GM15510 (cell line): ENCODE measurements at regions not wholly inside any gene's neighbourhood (a gene's known extent, or its start where the extent isn't known, plus 50 kb on each side); places are given as distances from the start of the nearest gene placed in this dataset.

Experiments used
- POLR2A ChIP-seq: IDR thresholded peaks from 3 replicates; pipeline ENCODE4 v1.6.1; 2011; ENCODE audit warnings: borderline replicate concordance; ENCODE audit not compliant: insufficient read length; ENCODE audit errors: extremely low read depth

DNA sequence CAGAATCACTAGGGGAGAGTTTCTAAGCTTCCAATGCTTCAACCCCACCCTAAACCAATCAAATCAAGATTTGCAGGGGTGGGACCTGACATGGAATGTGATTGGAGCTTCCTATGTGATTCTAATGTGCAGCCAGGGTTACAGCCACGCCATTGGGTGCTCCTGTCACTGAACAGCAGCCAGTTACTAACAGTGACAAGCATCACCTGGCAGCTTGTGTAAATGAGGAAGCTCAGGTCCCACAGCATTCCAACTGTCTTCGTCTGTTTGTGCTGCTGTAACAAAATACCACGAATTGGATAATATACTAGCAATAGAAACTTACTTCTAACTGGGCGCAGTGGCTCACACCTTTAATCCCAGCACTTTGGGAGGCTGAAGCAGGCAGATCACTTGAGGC lies 294.9 kb downstream of the SHQ1 start:
- TF ChIP-seq POLR2A, result no peak

DNA sequence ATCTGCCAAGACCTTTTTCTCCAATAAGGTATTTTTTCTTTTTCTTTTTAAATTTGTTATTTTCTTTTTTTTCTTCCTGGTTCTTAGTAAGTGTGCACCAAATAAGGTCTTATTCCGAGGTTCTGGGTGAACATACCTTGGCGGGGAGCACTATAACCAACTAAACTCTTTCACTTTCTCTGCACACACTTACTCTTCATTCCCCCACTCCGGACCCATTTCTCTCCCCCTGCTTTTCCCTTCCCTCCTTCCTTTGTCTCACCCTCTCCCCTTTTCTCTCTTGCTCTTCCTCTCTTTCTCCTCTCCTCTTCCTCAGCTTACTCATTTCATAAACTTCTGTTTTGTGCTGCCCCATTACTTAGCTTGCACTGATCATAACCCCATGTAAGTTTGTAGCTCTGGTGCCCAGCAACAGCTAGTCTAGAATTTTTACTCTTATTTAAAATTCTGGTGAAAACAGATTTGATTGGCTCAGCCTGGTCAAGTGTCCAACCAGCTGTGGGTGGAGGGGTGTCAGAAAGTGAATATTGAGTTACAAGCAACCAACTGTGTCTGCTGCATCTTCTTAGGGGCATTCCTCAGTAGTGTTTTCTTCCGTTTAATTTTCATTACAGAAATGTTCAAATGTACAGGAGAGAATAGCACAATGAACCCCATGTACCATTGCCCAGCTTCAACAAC lies 297.5 kb downstream of the SHQ1 start:
- TF ChIP-seq POLR2A, result no peak

DNA sequence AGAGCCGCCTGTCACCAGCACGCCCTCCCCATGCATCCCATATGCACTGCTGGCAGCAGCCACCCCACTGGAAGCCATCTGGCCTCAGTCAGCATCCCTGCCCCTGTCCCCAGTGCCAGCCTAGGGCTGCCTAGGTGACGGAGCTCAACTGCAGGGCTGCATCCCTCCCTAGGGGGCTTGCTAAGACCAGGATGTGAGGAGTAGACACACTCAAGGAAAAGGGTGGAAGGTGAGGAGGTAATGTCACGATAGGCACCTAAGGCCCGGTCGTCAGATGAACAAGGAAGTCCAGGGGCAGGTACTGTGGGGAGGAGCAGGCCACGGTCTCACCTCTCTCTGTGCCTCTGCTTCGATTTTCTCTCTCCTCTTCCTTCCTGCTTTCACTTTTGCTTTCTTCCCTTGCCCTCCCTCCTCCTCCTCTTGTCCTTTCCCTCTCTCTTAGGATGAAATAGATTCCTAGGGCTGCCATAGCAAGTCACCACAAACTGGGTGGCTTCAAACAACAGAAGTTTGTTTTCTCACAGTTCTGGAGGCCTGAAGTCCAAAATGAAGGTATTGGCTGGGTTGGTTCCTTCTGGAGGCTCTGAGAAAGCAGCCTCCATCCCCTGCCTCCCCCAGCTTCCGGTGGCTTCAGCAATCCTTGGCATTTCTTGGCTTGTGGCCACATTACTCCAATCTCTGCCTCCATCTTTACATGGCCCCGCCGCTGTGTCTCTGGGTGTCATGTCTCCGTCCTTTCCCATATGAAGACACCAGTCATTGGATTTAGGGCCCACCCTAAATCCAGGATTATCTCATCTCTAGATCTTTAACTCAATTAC lies 298.3 kb downstream of the SHQ1 start:
- TF ChIP-seq POLR2A, result no peak

DNA sequence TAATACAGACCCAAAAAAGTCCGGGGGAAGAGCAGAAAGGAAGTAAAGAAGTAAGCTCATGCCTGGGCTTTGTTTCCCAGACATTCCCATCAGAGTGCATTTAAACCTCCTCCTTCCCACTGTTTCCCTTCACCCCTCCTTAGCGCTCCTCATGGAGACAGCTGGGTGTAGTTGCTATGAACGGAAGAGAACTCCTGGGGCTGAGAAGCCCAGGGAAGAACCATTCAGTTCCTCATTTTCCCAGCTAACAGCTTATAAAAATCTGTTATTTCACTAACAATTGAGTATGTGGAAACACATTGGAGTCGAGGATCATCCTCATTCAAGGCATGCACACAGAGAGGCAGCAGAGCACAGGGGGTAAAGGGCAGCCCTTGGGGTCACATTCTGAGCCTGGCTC lies 299.3 kb downstream of the SHQ1 start:
- TF ChIP-seq POLR2A, result no peak

DNA sequence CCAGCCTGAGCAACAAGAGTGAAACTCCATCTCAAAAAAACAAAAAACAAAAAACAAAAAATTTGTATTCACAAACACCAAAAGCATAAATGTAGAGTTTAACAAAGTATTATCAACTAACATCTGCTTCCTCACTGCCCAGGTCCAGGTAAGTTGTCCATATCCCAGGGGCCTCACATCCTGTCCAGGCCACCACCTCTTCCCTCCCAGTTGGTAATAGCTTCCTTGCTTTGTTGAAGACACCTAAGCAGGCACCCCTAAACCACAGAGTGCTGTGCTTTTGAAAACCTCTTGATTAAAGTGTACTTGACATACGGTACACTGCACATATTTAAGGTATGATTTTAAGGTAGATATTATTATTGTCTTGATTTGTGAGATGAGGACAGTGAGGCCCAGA lies 299.8 kb downstream of the SHQ1 start:
- no peak for TF ChIP-seq POLR2A

DNA sequence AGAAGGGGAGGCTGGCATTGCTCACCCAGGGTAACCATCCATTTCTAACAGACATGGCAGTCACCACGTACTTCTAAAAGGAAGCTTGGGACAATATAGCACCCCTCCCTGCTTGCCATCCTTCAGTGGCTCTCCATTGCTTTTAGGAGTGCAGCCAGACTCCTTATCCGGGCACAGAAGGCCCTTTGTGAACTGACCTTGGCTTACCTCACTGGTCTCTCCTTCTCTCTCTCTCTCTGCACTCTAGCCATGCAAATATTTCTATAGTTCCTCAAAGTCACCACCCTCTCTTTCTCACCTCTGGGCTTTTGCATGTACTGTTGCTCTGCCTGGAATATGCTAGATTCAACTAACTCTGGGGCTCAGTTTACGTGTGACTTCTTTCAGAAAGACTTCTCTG lies 301.1 kb downstream of the SHQ1 start:
- TF ChIP-seq POLR2A, result no peak

DNA sequence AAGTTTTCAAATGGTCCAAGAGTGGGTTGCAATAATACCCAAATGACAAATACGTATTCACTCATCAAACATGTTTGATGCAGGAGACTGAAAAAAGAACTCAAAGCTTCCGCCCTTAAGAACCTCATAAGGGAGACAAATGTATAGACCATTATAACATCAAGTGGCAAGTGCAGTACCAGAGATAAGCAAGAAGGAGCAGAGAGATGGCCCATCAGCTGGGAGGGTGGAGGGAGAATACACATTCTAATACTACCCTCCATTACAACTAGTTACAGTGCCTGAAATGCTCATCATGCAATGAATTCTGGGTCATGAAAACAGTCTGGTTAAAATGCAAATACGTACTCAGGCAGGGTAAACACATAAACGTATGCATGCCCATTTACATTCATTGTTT lies 304.0 kb downstream of the SHQ1 start:
- TF ChIP-seq POLR2A, result no peak

DNA sequence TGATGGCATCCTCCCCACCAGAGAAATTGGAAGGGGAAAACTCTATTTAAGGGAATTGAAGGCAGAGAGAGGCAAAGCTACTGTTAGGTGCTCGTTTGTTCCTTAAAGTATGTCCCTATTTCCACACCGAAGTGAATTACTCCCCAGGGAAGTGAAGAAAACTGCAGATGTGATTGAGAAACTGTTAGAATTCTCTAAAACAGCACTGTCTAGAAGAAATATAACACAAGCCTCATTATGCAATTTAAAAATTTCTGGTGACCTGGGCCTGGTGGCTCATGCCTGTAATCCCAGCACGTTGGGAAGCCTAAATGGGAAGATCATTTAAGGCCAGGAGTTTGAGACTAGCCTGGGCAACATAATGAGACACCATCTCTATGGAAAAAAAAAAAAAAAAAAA lies 305.0 kb downstream of the SHQ1 start:
- TF ChIP-seq POLR2A, result no peak

DNA sequence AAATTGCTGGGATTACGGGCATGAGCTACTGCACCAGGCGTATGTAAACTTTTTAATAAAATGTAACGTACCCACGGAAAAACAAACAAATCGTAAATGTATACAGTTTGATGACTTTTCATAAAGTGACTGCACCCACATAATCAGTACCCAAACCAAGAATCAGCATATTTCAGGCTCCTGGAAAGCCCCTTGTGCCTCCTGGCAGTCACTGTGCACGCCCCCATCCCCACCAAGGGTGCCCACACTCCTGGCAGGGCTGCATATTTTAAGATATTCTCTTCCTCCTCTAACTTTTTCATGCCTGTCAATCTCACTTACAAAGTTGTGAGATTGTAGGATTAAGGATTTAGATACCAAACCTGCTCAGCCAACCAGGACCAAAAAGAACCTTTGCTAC lies 305.5 kb downstream of the SHQ1 start:
- no peak for TF ChIP-seq POLR2A

DNA sequence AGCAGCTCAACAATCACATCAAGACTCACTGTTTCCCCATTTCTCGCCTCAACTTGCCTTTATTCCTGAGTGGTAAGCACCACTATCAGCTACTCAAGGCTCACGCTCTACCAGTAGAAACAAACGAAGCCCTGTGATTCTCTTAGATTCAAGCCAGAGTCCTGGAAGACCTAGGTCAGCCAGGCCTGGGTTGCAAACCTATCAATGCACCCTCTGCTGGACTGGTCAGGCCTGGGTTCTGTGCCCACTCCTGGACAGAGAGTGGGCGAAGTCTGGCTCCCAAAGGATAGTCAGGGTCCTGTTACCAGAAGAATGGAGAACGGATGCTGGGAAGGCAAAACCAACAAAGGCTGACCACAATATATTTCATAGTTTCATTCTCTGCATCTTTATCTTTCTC lies 308.4 kb downstream of the SHQ1 start:
- TF ChIP-seq POLR2A, result no peak

DNA sequence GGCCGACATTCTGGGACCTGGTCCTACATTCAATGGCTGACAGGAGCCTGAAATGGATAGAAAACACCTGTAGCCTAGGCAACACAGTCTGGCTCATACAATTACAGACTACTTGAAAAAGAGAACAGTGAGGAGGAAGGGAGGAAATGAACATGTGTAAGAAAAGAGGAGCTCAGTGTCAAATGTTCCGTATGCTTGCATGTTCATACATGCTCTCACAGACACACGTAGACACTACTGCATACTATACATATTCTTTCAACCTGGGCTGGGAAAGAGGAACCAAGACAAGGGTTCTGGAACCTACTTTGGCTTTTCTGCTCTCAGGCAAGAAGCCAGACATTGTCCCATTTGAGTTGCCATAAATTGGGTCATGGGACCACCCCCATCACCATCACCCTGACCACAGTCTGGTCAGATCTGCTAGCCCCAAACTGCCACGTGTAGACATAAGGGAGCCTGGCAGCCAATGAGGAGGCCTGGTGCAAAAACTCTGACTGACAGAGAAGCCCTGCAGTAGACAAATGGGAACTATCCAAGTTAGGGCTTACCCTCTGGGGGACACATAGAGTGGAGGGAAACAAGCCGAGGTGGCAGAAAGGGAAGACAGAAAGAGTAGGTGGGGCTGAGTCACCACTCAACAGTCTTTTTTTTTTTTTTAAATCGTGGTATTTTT lies 310.0 kb downstream of the SHQ1 start:
- TF ChIP-seq POLR2A, result no peak

DNA sequence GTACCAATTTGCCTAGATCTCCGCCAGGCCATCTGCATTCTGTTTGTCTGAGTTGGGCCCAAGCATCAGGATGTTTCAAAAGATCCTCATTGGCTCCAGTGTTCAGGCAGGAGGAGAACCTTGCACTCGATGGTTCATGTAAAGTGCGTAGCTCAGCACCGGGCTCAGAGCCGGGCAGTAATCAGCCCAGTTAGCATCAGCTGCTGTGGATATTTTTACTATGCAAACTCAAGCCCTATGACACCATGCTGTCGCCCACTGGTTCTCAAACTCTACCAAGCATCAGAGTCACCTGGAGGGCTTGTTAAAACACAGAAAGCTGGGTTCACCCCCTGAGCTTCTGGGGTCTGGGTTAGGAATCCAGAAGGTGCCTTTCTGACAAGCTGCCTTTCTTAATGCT lies 310.8 kb downstream of the SHQ1 start:
- TF ChIP-seq POLR2A, result no peak

DNA sequence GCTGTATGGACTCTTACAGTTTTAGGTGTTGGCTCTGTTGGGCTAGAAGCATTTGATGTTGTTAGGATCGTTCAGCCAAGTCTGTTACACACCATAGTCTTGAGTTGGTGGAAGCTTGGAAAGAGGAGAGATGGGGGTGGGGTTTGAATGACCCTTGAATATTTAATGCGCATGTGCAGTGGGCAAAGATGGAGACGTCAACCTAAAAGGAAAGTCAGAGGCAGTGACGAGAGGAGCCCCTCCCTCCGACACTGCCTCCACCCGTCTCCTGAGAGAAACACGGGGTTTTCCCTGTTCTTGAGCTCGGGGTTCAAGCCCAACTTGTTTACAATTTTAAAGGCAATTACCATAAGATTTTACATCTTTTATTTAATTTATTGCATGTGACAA lies 311.4 kb downstream of the SHQ1 start:
- no peak for TF ChIP-seq POLR2A

DNA sequence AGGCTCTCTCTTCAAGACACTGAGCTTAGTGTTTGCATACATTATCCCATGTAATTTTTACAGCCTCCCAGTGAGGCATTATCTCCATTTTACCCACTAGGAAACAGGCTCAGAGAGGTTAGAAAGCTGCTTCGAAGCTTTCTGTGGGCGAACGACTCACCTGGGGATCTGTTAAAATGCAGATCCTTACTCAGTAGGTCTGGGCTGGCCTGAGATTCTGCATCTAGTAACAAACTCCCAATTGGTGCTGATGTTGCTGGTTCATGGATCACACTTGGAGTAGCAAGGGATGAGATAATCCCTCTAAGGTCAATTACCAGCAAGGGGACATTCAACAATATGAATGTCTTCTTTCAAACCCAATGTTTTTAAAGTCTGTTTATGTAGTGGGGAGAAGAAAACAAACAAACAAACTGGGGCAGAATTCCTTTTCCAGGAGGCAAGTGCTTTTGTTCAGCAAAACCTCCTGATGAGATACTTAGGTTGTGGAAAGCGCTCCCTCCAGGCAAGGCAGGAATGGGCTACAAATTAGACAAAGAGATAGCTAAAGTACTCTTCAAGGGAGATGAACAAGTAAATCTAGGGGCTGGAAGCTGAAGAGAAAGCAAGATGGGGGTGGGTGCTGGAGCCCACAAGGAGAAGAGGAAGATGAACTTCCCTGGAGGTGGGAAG lies 311.9 kb downstream of the SHQ1 start:
- TF ChIP-seq POLR2A, result no peak

DNA sequence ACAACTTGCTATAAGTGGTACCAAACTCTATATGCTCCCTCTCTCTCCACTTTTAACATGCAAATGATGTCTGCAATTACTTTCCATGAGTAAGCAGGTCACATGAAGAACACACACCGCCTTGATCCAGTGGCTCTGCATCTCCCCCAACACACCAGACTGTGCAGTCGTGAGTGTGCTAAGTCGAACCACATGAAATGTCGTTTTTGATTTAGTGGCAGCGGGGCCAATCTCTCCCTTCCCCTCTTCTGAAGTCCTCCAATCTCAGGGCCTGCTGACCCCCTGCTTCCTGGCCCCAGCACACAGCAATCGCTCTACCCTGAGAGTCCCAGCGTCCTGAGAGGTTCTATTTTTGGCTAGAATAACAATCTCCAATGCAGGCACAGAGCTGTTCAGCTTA lies 312.5 kb downstream of the SHQ1 start:
- TF ChIP-seq POLR2A, result no peak
